ENCODE measurements at regions not wholly inside any gene's neighbourhood (a gene's known extent, or its start where the extent isn't known, plus 50 kb on each side); places are given as distances from the start of the nearest gene placed in this dataset.
A peak's percentile ranks its signal among the peaks of the same experiment; 100 is the strongest.

GRCh38 chr9:87152256-87152655, 204.9 kb upstream of the GAS1 start:
- DNase-seq (ENCODE audit: low read depth), result no peak

GRCh38 chr9:87156247-87156646, 208.9 kb upstream of the GAS1 start:
- no peak for DNase-seq (ENCODE audit: low read depth)

- DNase-seq (ENCODE audit: low read depth), result peak; percentile 20
Measured at GRCh38 chr9:87157366-87158031, 210.2 kb upstream of the GAS1 start.

GRCh38 chr9:87158765-87159164, 211.5 kb upstream of the GAS1 start:
- no peak for DNase-seq (ENCODE audit: low read depth)

GRCh38 chr9:87160148-87161102, 213.1 kb upstream of the GAS1 start:
- no peak for DNase-seq (ENCODE audit: low read depth)

GRCh38 chr9:87167161-87167560, 219.9 kb upstream of the GAS1 start:
- DNase-seq (ENCODE audit: low read depth), result no peak

- peak; percentile 21 for DNase-seq (ENCODE audit: low read depth)
Measured at GRCh38 chr9:87167582-87167981, 220.3 kb upstream of the GAS1 start.

- DNase-seq (ENCODE audit: low read depth), result no peak
Measured at GRCh38 chr9:87178302-87178701, 231.0 kb upstream of the GAS1 start.

GRCh38 chr9:87179553-87180340, 232.4 kb upstream of the GAS1 start:
- DNase-seq (ENCODE audit: low read depth), result no peak

GRCh38 chr9:87180361-87180760, 233.1 kb upstream of the GAS1 start:
- no peak for DNase-seq (ENCODE audit: low read depth)

- DNase-seq (ENCODE audit: low read depth), result no peak
Measured at GRCh38 chr9:87180841-87181240, 233.5 kb upstream of the GAS1 start.

GRCh38 chr9:87181670-87182069, 234.4 kb upstream of the GAS1 start:
- no peak for DNase-seq (ENCODE audit: low read depth)

GRCh38 chr9:87184956-87185642, 237.8 kb upstream of the GAS1 start:
- DNase-seq (ENCODE audit: low read depth), result peak; percentile 48

- no peak for DNase-seq (ENCODE audit: low read depth)
Measured at GRCh38 chr9:87187656-87188055, 240.3 kb upstream of the GAS1 start.

- DNase-seq (ENCODE audit: low read depth), result no peak
Measured at GRCh38 chr9:87189006-87189405, 241.7 kb upstream of the GAS1 start.

GRCh38 chr9:87193151-87193550, 245.8 kb upstream of the GAS1 start:
- DNase-seq (ENCODE audit: low read depth), result no peak

- no peak for DNase-seq (ENCODE audit: low read depth)
Measured at GRCh38 chr9:87193925-87194868, 246.9 kb upstream of the GAS1 start.

GRCh38 chr9:87195306-87195705, 248.0 kb upstream of the GAS1 start:
- no peak for DNase-seq (ENCODE audit: low read depth)

- no peak for DNase-seq (ENCODE audit: low read depth)
Measured at GRCh38 chr9:87197349-87198130, 250.2 kb upstream of the GAS1 start.
